SJSA1 (cell line): ENCODE measurements at regions not wholly inside any gene's neighbourhood (a gene's known extent, or its start where the extent isn't known, plus 50 kb on each side); places are given as distances from the start of the nearest gene placed in this dataset.
A peak's percentile ranks its signal among the peaks of the same experiment; 100 is the strongest.
"Not testable (repeated sequence)": the region's sequence is repeated elsewhere in the genome, so short reads cannot be mapped to it uniquely, and the experiment has no call there.

Experiments used
- DNase-seq, 2 experiments: peaks; one replicate each; pipeline ENCODE4 v3.0.0-alpha.2; 2015 to 2020; ENCODE audit warnings: low spot score in 2 of 2, low read depth in 1 of 2
- H3K27ac ChIP-seq: fragments of 250-450 bp; sonication (Bioruptor Pico); 2 replicates; pipeline ENCODE4 v1.5.1; 2020; ENCODE audit warnings: mild to moderate bottlenecking, moderate library complexity
- H3K27me3 ChIP-seq: fragments of 250-450 bp; sonication (Bioruptor Pico); replicated peaks from 2 replicates; pipeline ENCODE4 v1.5.1; 2020; ENCODE audit warnings: mild to moderate bottlenecking, moderate library complexity
- H3K36me3 ChIP-seq: fragments of 250-450 bp; sonication (Bioruptor Pico); 2 replicates; pipeline ENCODE4 v1.5.1; 2020; ENCODE audit warnings: mild to moderate bottlenecking
- H3K4me1 ChIP-seq: fragments of 250-450 bp; sonication (Bioruptor Pico); replicated peaks from 2 replicates; pipeline ENCODE4 v1.6.1; 2021; ENCODE audit warnings: mild to moderate bottlenecking
- H3K4me3 ChIP-seq: fragments of 250-450 bp; sonication (Bioruptor Pico); 2 replicates; pipeline ENCODE4 v1.5.1; 2020; ENCODE audit warnings: mild to moderate bottlenecking
- H3K9me3 ChIP-seq: fragments of 250-450 bp; sonication (Bioruptor Pico); replicated peaks from 2 replicates; pipeline ENCODE4 v1.5.1; 2020; ENCODE audit warnings: mild to moderate bottlenecking

DNA sequence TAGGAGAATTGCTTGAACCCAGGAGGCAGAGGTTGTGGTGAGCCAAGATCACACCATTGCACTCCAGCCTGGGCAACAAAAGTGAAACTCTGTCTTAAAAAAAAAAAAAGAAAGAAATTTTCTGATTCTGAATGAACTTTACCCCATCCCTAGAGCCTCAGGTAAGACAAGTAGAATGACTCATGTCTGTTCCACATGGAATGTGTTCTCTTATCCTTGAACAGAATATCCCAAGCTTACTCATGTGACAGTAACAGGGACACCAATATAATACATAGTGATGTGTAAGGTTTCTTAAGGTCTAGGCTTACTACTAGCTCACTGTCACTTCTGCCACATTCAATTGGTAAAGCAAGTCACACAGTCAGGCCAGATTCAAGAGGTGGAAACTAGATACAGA lies 219.6 kb upstream of the BTBD3 start:
- no peaks in the 10 kb centered on the region for H3K36me3 ChIP-seq
- H3K27ac ChIP-seq = no peak overlapping the region
- H3K27me3 ChIP-seq = no peaks in the 10 kb centered on the region
- no peaks in the 10 kb centered on the region for H3K4me1 ChIP-seq
- no peak for DNase-seq
- no peak overlapping the region for H3K4me3 ChIP-seq
- no peaks in the 10 kb centered on the region for H3K9me3 ChIP-seq

DNA sequence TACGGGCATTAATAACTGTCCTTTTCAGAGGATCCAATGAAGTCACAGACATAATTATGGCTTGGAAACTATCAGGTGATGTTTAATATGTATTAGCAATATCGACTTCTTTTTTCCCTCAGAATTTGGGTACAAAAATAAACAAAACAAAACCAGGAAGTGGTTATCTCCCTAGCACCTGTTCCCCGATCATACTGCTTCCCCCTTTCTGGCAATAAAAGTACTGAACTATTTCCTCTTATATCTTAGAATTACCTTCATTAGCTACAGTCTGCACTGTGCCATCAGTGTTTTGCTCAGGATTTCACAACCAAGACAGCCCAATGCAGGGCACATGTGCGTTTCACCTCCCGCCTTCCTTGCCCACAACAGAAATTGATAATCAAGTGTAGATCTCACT lies 216.9 kb upstream of the BTBD3 start:
- no peak for DNase-seq
- Histone ChIP-seq H3K27me3 (no peaks in the 10 kb centered on the region), H3K36me3 (no peaks in the 10 kb centered on the region), H3K4me1 (no peaks in the 10 kb centered on the region), H3K4me3 (no peak overlapping the region), H3K9me3 (no peaks in the 10 kb centered on the region), H3K27ac (no peak overlapping the region)

DNA sequence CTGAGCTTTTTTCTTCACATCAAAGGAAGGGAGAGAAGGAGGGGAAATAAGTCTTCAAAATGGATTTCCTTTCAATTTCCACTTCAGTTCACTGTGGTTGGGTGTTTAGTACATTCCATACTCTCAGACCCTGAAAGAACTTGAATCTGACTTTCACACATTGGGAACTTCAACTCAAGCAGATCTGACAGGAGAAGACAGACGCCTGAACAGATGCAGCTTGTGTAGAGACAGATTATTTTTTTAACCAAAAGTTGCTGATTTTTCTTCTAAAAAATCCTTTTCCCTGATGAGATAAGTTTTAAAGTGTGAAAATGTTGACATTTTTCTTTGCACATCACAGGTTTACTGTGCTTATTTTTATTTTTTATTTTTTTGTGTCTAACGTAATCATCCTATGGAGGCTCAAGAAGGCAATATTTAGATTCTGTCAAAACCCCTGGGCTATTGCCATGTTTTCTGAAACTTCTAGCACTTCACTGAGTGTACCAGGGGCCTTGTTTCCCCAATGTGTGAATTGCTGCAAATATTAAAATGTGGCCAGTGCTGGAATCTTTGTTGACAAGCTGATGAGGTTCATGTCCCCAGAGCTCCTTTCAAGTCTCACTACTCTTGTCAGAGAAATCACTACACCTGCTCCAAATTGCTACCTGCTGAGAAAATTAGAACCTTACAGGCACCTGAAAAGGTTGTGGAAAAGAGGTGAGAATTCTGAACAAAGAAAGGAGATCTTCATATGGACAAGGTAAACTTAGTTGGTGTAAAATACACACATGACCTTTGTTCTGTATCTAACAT lies 214.8 kb upstream of the BTBD3 start:
- Histone ChIP-seq H3K27me3 (no peaks in the 10 kb centered on the region), H3K36me3 (no peaks in the 10 kb centered on the region), H3K4me1 (no peaks in the 10 kb centered on the region), H3K27ac (no peak overlapping the region), H3K4me3 (no peak overlapping the region), H3K9me3 (no peaks in the 10 kb centered on the region)
- DNase-seq = no peak

DNA sequence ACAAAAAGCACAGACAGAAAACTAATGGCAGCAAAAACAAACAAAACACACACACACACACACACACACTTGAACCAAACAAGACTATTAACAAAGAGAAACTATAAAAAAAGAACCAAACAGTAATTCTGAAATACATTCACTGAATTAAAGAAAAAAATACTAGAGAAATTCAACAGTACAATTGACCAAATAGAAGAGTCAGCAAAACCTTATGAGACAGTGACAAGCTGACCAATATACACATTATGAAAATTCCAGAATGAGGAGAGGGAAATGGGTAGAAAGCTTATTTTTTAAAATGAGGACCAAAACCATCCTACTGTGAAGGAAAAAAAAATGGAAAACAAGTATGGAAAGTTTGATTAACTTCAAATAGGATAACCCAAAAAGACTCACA lies 212.2 kb upstream of the BTBD3 start:
- no peak for DNase-seq
- no peak overlapping the region for H3K4me3 ChIP-seq

DNA sequence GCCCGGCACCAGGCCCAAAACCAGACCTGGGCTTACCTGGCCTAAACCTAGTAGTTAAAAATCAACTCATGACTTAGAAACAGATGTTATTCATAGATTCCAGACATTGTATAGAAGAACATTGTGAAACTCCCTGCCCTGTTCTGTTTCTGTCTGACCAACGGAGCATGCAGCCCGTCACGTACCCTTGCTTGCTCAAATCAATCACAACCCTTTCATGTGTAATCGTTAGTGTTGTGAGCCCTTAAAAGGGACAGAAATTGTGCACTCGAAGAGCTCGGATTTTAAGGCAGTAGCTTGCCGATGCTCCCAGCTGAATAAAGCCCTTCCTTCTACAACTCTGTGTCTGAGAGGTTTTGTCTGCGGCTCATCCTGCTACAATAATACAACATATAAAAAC lies 209.5 kb upstream of the BTBD3 start:
- not testable (repeated sequence) for H3K4me1 ChIP-seq, DNase-seq, H3K4me3 ChIP-seq, H3K36me3 ChIP-seq, H3K9me3 ChIP-seq, H3K27me3 ChIP-seq, H3K27ac ChIP-seq

More for the DNA sequence above, 212.2 kb upstream of the BTBD3 start:
- H3K27me3 ChIP-seq = no peaks in the 10 kb centered on the region
- no peaks in the 10 kb centered on the region for H3K4me1 ChIP-seq
- H3K9me3 ChIP-seq = no peaks in the 10 kb centered on the region
- H3K27ac ChIP-seq = no peak overlapping the region
- H3K36me3 ChIP-seq = no peaks in the 10 kb centered on the region

DNA sequence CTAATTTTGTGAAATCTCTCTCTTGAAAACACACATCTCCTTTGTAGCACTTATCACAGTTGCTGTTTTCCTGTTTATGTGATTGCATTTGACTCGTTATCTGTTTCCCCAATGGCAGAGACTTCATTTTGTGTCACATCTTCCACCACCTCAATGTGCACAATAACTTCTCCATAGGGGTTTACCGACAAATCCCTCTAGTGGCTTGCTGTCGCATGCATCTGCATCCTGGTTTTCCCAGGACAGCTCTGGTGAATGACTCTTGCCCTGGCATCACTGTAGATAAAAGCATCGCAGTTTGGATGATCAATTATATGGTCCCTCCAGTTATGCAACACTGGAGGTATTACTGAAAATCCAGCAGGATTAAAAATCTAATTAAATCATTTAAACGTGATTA lies 206.5 kb upstream of the BTBD3 start:
- no peaks in the 10 kb centered on the region for H3K36me3 ChIP-seq
- no peak for DNase-seq
- no peak overlapping the region for H3K4me3 ChIP-seq
- H3K9me3 ChIP-seq = no peaks in the 10 kb centered on the region
- H3K27ac ChIP-seq = no peak overlapping the region
- H3K27me3 ChIP-seq = no peaks in the 10 kb centered on the region
- peaks cover 18% of the 10 kb centered on the region for H3K4me1 ChIP-seq

DNA sequence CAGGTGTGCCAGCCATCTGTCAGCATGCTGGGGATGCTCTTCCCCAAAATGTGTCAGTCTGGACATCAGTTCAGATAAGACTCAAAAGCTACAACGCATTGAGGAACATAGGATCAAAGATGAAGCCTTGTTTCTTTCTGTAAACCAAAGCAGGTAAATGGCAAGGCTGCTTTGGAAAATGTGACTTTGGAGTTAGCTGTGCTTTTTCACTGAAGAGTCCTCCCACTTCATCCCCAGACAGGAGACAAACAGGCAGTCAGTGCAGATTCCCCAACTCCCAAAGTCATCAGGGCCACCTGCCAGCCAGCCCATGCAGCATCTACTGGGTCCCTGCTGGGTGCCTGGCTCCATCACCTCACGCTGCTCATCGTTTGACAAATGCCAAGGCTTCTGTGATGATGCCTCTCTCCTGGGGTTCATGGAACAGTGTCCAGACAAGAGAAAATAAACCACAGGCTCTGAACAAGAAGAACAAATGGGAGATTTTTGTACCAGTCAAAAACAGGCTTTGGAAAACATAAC lies 205.0 kb upstream of the BTBD3 start:
- Histone ChIP-seq H3K27me3 (no peaks in the 10 kb centered on the region), H3K4me1 (peaks cover 27% of the 10 kb centered on the region)
- no peak for DNase-seq

DNA sequence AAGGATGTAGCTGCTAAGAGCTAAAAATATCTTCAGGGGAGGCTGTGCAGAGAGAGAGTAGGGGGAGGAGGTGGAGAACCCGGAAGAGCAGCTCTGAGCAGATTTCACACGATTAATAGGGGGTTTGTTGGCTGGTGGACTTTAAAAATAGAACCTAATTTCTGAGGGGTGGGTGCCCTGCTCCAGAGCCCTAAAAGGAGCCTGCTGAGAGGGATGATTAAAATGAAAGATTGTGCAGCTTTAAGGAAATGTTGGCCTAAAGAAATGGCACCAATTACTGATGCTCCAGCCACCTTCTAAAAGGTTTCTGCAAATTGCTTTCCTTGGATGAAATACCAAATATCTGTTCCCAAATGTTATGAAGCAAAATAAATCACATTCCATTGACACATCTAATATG lies 202.8 kb upstream of the BTBD3 start:
- H3K9me3 ChIP-seq = no peaks in the 10 kb centered on the region
- H3K27ac ChIP-seq = no peak overlapping the region
- H3K36me3 ChIP-seq = no peaks in the 10 kb centered on the region
- no peaks in the 10 kb centered on the region for H3K27me3 ChIP-seq
- H3K4me3 ChIP-seq = no peak overlapping the region
- H3K4me1 ChIP-seq = peaks cover 27% of the 10 kb centered on the region
- no peak for DNase-seq

More for the DNA sequence above, 205.0 kb upstream of the BTBD3 start:
- no peaks in the 10 kb centered on the region for H3K9me3 ChIP-seq
- H3K4me3 ChIP-seq = no peak overlapping the region
- no peak overlapping the region for H3K27ac ChIP-seq
- H3K36me3 ChIP-seq = no peaks in the 10 kb centered on the region

DNA sequence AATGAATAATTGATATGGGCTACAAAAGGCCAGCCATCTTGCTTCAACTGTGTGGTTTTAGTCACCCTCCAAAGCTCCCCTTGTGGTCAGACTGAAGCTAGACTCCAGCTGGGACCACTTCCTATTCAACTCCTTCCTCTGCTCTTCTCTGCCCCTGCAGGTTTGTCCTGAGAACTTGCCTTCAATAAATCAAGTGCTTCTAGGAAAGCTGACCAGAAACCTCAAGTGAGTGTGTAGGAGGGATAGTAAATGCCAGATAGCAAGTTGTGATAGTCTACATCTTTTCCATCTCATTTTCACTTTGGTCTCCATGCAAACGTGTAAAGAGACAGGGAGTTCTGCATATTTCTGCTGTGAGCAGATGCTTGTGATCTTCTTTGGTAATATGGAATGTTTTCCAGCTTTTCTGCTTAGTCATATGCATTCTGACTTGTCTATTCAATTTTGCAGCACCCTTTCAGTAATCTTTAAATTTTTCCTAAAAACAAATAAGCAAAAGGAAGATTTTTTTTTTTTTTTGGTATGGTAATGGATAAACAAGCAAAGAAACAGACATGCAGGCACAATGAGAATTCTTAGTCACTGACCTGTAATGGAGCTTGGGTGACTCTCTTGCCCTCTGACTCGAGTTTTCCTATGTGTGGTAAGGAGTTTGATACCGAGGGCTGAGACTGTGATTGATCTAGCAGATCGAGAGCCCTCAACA lies 201.3 kb upstream of the BTBD3 start:
- peak overlapping the region; percentile 96 for H3K27ac ChIP-seq
- H3K27me3 ChIP-seq = no peaks in the 10 kb centered on the region
- DNase-seq = peak; percentile 82 to 90
- H3K4me3 ChIP-seq = no peak overlapping the region
- peaks cover 27% of the 10 kb centered on the region for H3K4me1 ChIP-seq
- H3K36me3 ChIP-seq = no peaks in the 10 kb centered on the region
- H3K9me3 ChIP-seq = no peaks in the 10 kb centered on the region

DNA sequence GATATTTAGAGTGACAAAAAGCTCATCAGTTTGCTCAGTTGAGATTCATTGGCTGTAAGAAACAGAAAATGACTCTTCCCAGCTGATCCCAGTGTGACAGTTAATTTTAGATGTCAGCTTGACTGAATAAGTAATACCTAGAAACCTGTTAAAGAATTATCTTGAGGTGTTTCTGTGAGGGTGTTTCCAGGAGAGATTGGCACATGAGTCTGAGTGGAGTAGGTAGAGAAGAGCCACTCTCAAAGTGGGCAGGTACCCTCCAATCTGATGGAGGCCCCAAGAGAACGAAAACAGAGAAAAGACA lies 200.8 kb upstream of the BTBD3 start:
- Histone ChIP-seq H3K9me3 (no peaks in the 10 kb centered on the region), H3K27ac (peak overlapping the region; percentile 96), H3K27me3 (no peaks in the 10 kb centered on the region), H3K36me3 (no peaks in the 10 kb centered on the region), H3K4me3 (no peak overlapping the region), H3K4me1 (peaks cover 27% of the 10 kb centered on the region)
- no peak for DNase-seq

DNA sequence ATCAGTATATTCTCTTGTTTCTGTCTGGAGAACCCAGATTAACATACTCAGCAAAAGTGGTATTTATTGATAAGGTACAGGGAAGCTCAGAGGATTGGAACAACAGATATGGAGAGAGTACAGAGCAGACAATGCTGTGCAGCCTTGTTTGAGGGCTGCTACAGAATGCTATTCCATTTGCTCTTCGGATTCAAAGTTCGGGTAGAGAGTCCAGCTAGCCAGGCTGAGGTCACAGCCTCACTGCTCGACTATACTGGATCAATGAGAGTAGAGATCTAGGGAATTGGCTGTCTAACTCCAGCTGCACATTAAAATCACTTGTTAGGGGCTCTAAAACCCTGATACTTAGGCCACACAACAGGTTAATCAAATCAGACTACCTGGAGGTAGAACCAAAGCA lies 200.1 kb upstream of the BTBD3 start:
- no peaks in the 10 kb centered on the region for H3K27me3 ChIP-seq
- H3K9me3 ChIP-seq = no peaks in the 10 kb centered on the region
- peaks cover 27% of the 10 kb centered on the region for H3K4me1 ChIP-seq
- no peak overlapping the region for H3K4me3 ChIP-seq
- peak overlapping the region; percentile 96 for H3K27ac ChIP-seq
- DNase-seq = no peak
- H3K36me3 ChIP-seq = no peaks in the 10 kb centered on the region

DNA sequence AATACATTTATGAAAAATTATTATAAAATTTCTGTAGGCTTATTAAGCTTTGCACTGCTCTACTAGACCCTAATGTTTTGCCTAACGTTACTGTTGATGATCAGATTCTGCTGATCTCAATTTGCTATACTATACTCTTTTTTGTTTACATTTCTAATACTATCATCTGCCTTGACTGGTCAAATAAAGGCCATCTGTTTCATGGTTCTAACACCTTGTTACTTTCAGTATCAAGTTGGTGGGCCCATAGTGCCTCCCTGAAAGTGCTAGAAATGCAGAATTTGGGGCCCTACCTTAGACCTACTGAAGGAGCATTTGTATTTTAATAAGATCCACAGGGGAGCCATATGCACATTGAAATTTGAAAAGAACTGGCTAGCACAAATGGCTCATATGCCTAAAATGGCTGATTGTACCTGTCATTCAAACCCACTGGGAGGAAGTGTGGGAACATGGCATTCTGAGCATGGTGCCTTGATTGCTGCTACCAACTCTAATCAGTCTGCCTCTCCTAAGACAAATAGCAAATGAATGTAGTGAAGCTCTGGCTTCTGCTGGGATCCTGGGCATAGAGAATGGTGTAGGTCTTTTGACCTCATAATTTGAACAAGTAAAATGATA lies 199.1 kb upstream of the BTBD3 start:
- Histone ChIP-seq H3K4me3 (no peak overlapping the region), H3K9me3 (no peaks in the 10 kb centered on the region), H3K27me3 (no peaks in the 10 kb centered on the region), H3K27ac (no peak overlapping the region), H3K4me1 (peaks cover 27% of the 10 kb centered on the region), H3K36me3 (no peaks in the 10 kb centered on the region)
- DNase-seq = no peak

DNA sequence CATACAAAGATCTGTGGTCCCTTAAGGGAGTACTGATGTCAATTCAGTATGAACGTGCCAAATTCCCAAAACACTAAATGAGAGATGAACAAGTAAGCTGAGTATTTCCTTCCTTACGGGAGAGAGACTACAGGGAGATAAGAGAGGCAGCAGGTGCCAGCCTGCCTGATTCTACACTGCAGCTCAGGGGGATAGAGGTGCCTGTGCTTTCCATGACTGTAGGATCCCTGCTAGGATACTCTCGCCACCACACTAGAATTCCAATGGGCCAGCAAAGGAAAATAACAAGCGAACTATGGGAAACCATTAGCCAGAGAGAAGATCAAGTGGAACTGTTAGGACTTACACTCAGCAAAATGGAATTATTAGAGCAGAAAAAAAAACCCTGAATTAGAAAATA lies 198.5 kb upstream of the BTBD3 start:
- no peak for DNase-seq
- H3K9me3 ChIP-seq = no peaks in the 10 kb centered on the region
- H3K27ac ChIP-seq = no peak overlapping the region
- no peak overlapping the region for H3K4me3 ChIP-seq
- H3K27me3 ChIP-seq = no peaks in the 10 kb centered on the region
- peaks cover 27% of the 10 kb centered on the region for H3K4me1 ChIP-seq
- no peaks in the 10 kb centered on the region for H3K36me3 ChIP-seq

DNA sequence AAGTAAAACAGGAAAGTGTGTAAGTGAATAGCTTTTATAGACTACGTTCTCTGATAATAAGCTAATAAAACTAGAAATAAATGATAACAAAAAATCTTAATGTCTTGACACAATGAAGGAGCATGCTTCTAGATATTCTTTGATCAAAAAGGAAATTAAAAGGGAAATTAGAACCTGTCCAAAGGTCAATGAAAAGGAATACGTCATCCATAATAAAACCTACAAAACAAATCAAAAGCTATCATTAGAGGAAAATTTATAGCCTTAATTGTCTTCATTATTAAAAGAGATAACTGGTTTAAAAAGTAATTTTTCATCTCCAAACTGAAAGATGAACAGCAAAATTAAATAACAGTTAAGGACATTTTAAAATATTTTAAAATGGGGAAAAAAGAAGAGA lies 196.3 kb upstream of the BTBD3 start:
- Histone ChIP-seq H3K4me1 (peaks cover 9% of the 10 kb centered on the region), H3K27me3 (no peaks in the 10 kb centered on the region), H3K36me3 (no peaks in the 10 kb centered on the region), H3K9me3 (no peaks in the 10 kb centered on the region), H3K27ac (no peak overlapping the region), H3K4me3 (no peak overlapping the region)
- DNase-seq = no peak
